ENCODE measurements at regions not wholly inside any gene's neighbourhood (a gene's known extent, or its start where the extent isn't known, plus 50 kb on each side); places are given as distances from the start of the nearest gene placed in this dataset.
A peak's percentile ranks its signal among the peaks of the same experiment; 100 is the strongest.

- Histone ChIP-seq H4K20me1 (ENCODE audit: control insufficient read depth, extremely low read depth, insufficient read depth, low read length) (no peaks in the 10 kb centered on the region), H3K79me2 (ENCODE audit: control insufficient read depth, insufficient read depth, low read length) (peaks cover 19% of the 10 kb centered on the region), H3K4me2 (ENCODE audit: extremely low read depth, insufficient read depth, low read length) (no peak overlapping the region), H3K9ac (ENCODE audit: insufficient read depth, low read length) (no peak overlapping the region), H3K27ac (ENCODE audit: insufficient read depth, low read length) (no peak overlapping the region), H3K4me1 (ENCODE audit: control insufficient read depth, extremely low read depth, insufficient read depth, low read length) (peaks cover 20% of the 10 kb centered on the region), H3K36me3 (ENCODE audit: control insufficient read depth, insufficient read depth, low read length) (no peaks in the 10 kb centered on the region), H2AFZ (ENCODE audit: low read length) (no peak overlapping the region), H3K4me3 (replicated peaks in 1 of 4; ENCODE audit: control extremely low read depth in 1 of 4, insufficient read depth in 1 of 4, low read depth in 3 of 4, low read length in 4 of 4) (no peak overlapping the region), H3K27me3 (ENCODE audit: control insufficient read depth, insufficient read depth, low read length) (no peaks in the 10 kb centered on the region), H3K9me3 (ENCODE audit: control insufficient read depth, insufficient read depth, low read depth, low read length) (no peaks in the 10 kb centered on the region)
- peak in 1 of 2 donors; percentile 61 for DNase-seq (ENCODE audit: low read depth in 2 of 2)
- TF ChIP-seq EZH2 (IDR thresholded peaks at IDR 0.05; ENCODE audit: low read length, missing control alignments) (no peak), CTCF (conservative IDR thresholded peaks at IDR 0.05 in 1 of 2, IDR thresholded peaks at IDR 0.05 in 1 of 2; ENCODE audit: low read depth in 1 of 2, low read length in 2 of 2) (no peak)
Measured at GRCh38 chr3:159881828-159882309, 106.8 kb upstream of the IL12A start.

- no peak overlapping the region for H3K9ac ChIP-seq (ENCODE audit: insufficient read depth, low read length)
- H3K4me1 ChIP-seq (ENCODE audit: control insufficient read depth, extremely low read depth, insufficient read depth, low read length) = peaks cover 20% of the 10 kb centered on the region
- H4K20me1 ChIP-seq (ENCODE audit: control insufficient read depth, extremely low read depth, insufficient read depth, low read length) = no peaks in the 10 kb centered on the region
- H3K27ac ChIP-seq (ENCODE audit: insufficient read depth, low read length) = no peak overlapping the region
- no peaks in the 10 kb centered on the region for H3K27me3 ChIP-seq (ENCODE audit: control insufficient read depth, insufficient read depth, low read length)
- no peaks in the 10 kb centered on the region for H3K36me3 ChIP-seq (ENCODE audit: control insufficient read depth, insufficient read depth, low read length)
- no peaks in the 10 kb centered on the region for H3K9me3 ChIP-seq (ENCODE audit: control insufficient read depth, insufficient read depth, low read depth, low read length)
- H3K4me3 ChIP-seq (replicated peaks in 1 of 4; ENCODE audit: control extremely low read depth in 1 of 4, insufficient read depth in 1 of 4, low read depth in 3 of 4, low read length in 4 of 4) = no peak overlapping the region
- no peak overlapping the region for H3K4me2 ChIP-seq (ENCODE audit: extremely low read depth, insufficient read depth, low read length)
- peaks cover 19% of the 10 kb centered on the region for H3K79me2 ChIP-seq (ENCODE audit: control insufficient read depth, insufficient read depth, low read length)
- H2AFZ ChIP-seq (ENCODE audit: low read length) = no peak overlapping the region
- no peak for DNase-seq (ENCODE audit: low read depth in 2 of 2)
- TF ChIP-seq CTCF (conservative IDR thresholded peaks at IDR 0.05 in 1 of 2, IDR thresholded peaks at IDR 0.05 in 1 of 2; ENCODE audit: low read depth in 1 of 2, low read length in 2 of 2) = no peak
- TF ChIP-seq EZH2 (IDR thresholded peaks at IDR 0.05; ENCODE audit: low read length, missing control alignments) = no peak
Measured at GRCh38 chr3:159882367-159882766, 106.3 kb upstream of the IL12A start.

GRCh38 chr3:159882790-159883779, 105.5 kb upstream of the IL12A start:
- TF ChIP-seq EZH2 (IDR thresholded peaks at IDR 0.05; ENCODE audit: low read length, missing control alignments) = no peak
- no peak for TF ChIP-seq CTCF (conservative IDR thresholded peaks at IDR 0.05 in 1 of 2, IDR thresholded peaks at IDR 0.05 in 1 of 2; ENCODE audit: low read depth in 1 of 2, low read length in 2 of 2)
- Histone ChIP-seq H3K4me2 (ENCODE audit: extremely low read depth, insufficient read depth, low read length) (no peak overlapping the region), H3K9ac (ENCODE audit: insufficient read depth, low read length) (no peak overlapping the region), H3K4me3 (replicated peaks in 1 of 4; ENCODE audit: control extremely low read depth in 1 of 4, insufficient read depth in 1 of 4, low read depth in 3 of 4, low read length in 4 of 4) (no peak overlapping the region), H3K27me3 (ENCODE audit: control insufficient read depth, insufficient read depth, low read length) (no peaks in the 10 kb centered on the region), H3K27ac (ENCODE audit: insufficient read depth, low read length) (peak overlapping the region; percentile 4), H4K20me1 (ENCODE audit: control insufficient read depth, extremely low read depth, insufficient read depth, low read length) (no peaks in the 10 kb centered on the region), H2AFZ (ENCODE audit: low read length) (no peak overlapping the region), H3K4me1 (ENCODE audit: control insufficient read depth, extremely low read depth, insufficient read depth, low read length) (peaks cover 22% of the 10 kb centered on the region), H3K9me3 (ENCODE audit: control insufficient read depth, insufficient read depth, low read depth, low read length) (no peaks in the 10 kb centered on the region), H3K79me2 (ENCODE audit: control insufficient read depth, insufficient read depth, low read length) (peaks cover 19% of the 10 kb centered on the region), H3K36me3 (ENCODE audit: control insufficient read depth, insufficient read depth, low read length) (no peaks in the 10 kb centered on the region)
- DNase-seq (ENCODE audit: low read depth in 2 of 2) = peak; percentile 81 to 92
